Activated T-cell treated with anti-CD3 and anti-CD28 coated beads, Interleukin-2, amount 50 U/mL, for 24 hours (primary cell): ENCODE measurements at regions not wholly inside any gene's neighbourhood (a gene's known extent, or its start where the extent isn't known, plus 50 kb on each side); places are given as distances from the start of the nearest gene placed in this dataset.

ENCODE experiments used
- DNase-seq: peaks from one replicate; pipeline ENCODE4 v3.0.0-alpha.2; 2020
- H3K27ac Mint-ChIP-seq: 2 replicates; pipeline ENCODE4 v1.8.0; 2020; ENCODE audit warnings: mild to moderate bottlenecking, mixed read lengths
- H3K27me3 Mint-ChIP-seq: 2 replicates; pipeline ENCODE4 v1.8.0; 2020; ENCODE audit warnings: mixed read lengths
- H3K36me3 Mint-ChIP-seq: 2 replicates; pipeline ENCODE4 v1.8.0; 2020; ENCODE audit warnings: low read depth, mixed read lengths
- H3K4me1 Mint-ChIP-seq: 2 replicates; pipeline ENCODE4 v1.8.0; 2020; ENCODE audit warnings: low read depth, mixed read lengths
- H3K4me3 Mint-ChIP-seq: 2 replicates; pipeline ENCODE4 v1.8.0; 2020; ENCODE audit warnings: mild to moderate bottlenecking, moderate library complexity, mixed read lengths
- H3K9me3 Mint-ChIP-seq: 2 replicates; pipeline ENCODE4 v1.8.0; 2020; ENCODE audit warnings: mixed read lengths

GRCh38 chr4:3836756-3837601 lies 70.8 kb downstream of the ADRA2C start:
- H3K36me3 Mint-ChIP-seq: no peaks in the 10 kb centered on the region
- H3K27ac Mint-ChIP-seq: no peak overlapping the region
- no peaks in the 10 kb centered on the region for H3K9me3 Mint-ChIP-seq
- DNase-seq: no peak
- H3K4me3 Mint-ChIP-seq: no peak overlapping the region
- H3K27me3 Mint-ChIP-seq: peaks cover 53% of the 10 kb centered on the region
- H3K4me1 Mint-ChIP-seq: no peaks in the 10 kb centered on the region

- no peaks in the 10 kb centered on the region for H3K9me3 Mint-ChIP-seq
- H3K4me1 Mint-ChIP-seq: no peaks in the 10 kb centered on the region
Measured at GRCh38 chr4:3838437-3839380, 72.5 kb downstream of the ADRA2C start.

DNA sequence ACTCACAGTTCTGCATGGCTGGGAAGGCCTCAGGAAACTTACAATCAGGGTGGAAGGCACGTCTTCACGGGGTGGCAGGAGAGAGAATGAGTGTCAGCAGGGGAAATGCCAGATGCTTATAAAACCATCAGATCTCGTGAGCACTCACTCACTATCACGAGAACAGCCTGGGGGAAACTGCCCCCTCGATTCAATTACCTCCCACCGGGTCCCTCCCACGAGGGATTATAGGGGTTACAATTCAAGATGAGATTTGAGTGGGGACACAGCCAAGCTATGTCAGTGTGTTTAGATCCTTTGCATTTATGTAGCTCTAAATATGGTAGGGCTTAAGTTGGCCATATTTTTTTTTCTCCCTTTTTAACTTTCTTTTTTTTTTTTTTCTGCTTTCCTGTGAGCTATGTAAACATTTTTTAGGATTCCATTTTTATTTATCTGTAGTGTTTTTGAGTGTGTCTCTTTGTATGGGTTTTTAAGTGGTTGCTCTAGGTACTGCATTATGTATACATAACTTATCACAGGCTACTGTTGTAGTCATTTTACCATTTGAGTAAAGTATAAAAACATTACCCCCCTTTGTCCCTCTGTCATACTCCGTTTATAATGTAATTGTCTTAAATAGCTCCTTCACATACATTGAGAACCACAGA lies 79.0 kb downstream of the ADRA2C start:
- Mint-ChIP-seq H3K36me3 (no peaks in the 10 kb centered on the region), H3K27ac (no peak overlapping the region), H3K4me1 (no peaks in the 10 kb centered on the region), H3K9me3 (peaks cover 3% of the 10 kb centered on the region), H3K4me3 (no peak overlapping the region), H3K27me3 (peaks cover 26% of the 10 kb centered on the region)
- no peak for DNase-seq

More at GRCh38 chr4:3838437-3839380, 72.5 kb downstream of the ADRA2C start:
- no peak for DNase-seq
- Mint-ChIP-seq H3K4me3 (no peak overlapping the region), H3K36me3 (no peaks in the 10 kb centered on the region), H3K27me3 (peaks cover 53% of the 10 kb centered on the region), H3K27ac (no peak overlapping the region)

DNA sequence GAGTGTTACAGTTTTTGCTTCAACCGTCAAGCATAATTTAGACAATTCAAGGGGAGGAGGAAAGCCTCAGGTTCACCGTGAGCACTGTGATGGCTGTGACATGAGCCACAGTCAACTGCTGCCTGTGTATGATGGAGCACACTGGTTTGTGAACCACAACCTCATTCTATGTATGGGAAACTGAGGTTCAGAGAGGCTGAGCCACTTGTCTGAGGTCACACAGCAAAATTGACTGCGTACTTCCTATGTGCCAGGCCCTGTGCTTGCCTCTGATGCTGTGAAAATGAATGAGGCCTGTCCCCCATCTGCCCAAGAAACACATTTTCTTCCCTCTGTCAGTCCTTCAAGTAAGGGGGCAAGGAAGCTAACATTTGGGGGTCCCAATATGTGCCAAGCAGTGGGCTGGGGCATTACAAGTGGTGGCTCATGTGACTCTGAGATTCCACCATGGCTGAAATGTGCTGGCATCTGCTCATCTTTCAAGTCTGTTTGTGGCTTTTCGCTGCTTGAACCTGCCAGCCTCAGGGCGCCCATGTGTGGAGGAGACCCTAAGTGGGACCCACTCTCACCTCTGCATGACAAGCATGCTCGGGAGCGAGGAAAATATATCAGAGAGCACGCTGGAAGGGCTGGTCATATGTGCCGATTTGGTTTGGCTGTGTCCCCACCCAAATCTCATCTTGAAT lies 79.7 kb downstream of the ADRA2C start:
- Mint-ChIP-seq H3K9me3 (peaks cover 5% of the 10 kb centered on the region), H3K4me3 (no peak overlapping the region), H3K27ac (no peak overlapping the region), H3K4me1 (no peaks in the 10 kb centered on the region), H3K27me3 (peaks cover 30% of the 10 kb centered on the region), H3K36me3 (no peaks in the 10 kb centered on the region)
- DNase-seq: no peak

DNA sequence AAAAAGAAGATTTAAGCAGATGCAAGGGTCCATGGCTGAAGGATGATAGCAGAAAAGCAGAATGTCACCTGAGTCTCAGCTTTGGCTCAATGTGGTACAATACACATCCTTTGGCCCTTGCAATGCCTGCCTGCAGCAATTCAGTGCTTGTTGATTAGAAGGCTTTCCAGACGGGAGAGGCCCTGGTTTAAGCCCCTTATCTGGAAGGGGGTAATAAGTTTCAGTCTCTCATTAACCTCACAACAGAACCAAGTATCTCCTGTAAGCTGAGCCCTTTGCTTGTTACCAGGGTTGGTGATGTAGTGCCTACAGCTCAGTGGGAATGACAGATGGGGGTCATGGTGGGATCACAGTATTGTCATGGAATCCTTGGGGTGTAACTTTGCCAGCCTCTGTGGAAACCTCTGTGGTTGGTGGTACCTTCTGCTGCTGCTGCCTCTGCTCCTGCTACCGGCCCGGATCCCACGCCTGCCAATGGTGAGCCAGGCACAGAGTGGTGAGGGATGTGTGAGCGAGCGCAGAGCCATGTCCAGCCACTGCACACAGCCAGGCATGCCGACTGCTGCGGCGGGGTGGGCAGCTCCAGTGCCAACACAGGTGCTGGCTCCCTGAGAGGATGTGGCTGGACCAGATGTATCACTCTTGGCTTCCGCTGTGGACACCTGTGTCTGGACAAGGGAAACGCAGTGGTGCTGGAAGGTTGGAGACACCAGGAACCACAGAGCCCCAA lies 81.2 kb downstream of the ADRA2C start:
- no peak overlapping the region for H3K4me3 Mint-ChIP-seq
- DNase-seq: no peak
- H3K27ac Mint-ChIP-seq: no peak overlapping the region
- peaks cover 23% of the 10 kb centered on the region for H3K27me3 Mint-ChIP-seq
- H3K4me1 Mint-ChIP-seq: no peaks in the 10 kb centered on the region
- peaks cover 5% of the 10 kb centered on the region for H3K9me3 Mint-ChIP-seq
- H3K36me3 Mint-ChIP-seq: no peaks in the 10 kb centered on the region

- no peak for DNase-seq
- Mint-ChIP-seq H3K27ac (no peak overlapping the region), H3K4me3 (no peak overlapping the region), H3K4me1 (no peaks in the 10 kb centered on the region), H3K9me3 (peaks cover 5% of the 10 kb centered on the region), H3K27me3 (peaks cover 21% of the 10 kb centered on the region), H3K36me3 (no peaks in the 10 kb centered on the region)
Measured at GRCh38 chr4:3848323-3848722, 82.1 kb downstream of the ADRA2C start.

- H3K4me1 Mint-ChIP-seq: no peaks in the 10 kb centered on the region
- no peak for DNase-seq
- H3K27ac Mint-ChIP-seq: no peak overlapping the region
- H3K9me3 Mint-ChIP-seq: peaks cover 5% of the 10 kb centered on the region
- H3K27me3 Mint-ChIP-seq: peaks cover 23% of the 10 kb centered on the region
- H3K4me3 Mint-ChIP-seq: no peak overlapping the region
- no peaks in the 10 kb centered on the region for H3K36me3 Mint-ChIP-seq
Measured at GRCh38 chr4:3849140-3849539, 83.0 kb downstream of the ADRA2C start.

DNA sequence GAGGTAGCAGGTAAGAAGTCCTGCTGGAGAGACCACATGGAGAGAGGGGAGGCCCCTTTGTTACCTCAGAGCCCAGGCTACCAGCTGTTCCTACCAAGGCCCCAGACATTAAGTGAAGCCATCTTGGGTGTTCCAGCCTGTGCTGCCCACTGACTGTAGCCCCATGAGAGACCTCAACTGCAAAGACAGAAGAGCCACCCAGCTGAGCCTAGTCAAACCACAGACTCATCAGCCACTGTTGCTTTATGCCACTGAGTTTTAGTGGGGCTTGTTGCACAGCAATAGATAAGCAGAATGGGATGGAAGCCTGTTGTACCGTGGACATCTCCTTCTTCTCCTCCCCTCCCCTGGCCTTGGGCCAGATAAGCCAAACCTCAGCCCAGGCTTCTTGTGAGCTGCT lies 83.9 kb downstream of the ADRA2C start:
- no peak for DNase-seq
- Mint-ChIP-seq H3K4me3 (no peak overlapping the region), H3K4me1 (no peaks in the 10 kb centered on the region), H3K27ac (no peak overlapping the region), H3K36me3 (no peaks in the 10 kb centered on the region), H3K27me3 (peaks cover 27% of the 10 kb centered on the region), H3K9me3 (peaks cover 5% of the 10 kb centered on the region)

DNA sequence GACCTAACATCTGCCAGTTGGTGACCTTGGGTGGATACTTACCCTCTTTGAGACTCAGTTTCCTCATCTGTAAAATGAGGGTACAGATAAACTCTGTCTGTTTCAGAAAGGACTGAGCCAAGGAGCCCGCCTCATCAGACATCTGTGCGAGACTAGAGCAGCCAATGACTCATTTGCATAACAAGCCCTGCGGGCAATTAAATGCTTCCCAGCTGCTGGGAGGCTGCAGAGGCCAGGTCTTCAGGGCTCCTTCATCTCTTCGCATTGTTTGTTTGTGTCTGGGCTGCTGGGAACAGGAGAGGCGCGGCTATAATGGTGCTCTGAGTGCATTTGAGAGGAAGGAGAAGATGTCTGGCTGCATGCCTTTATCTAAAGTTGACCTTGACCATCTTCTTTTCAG lies 85.0 kb downstream of the ADRA2C start:
- peaks cover 34% of the 10 kb centered on the region for H3K27me3 Mint-ChIP-seq
- H3K27ac Mint-ChIP-seq: no peak overlapping the region
- H3K9me3 Mint-ChIP-seq: peaks cover 5% of the 10 kb centered on the region
- H3K4me3 Mint-ChIP-seq: no peak overlapping the region
- no peak for DNase-seq
- H3K4me1 Mint-ChIP-seq: no peaks in the 10 kb centered on the region
- H3K36me3 Mint-ChIP-seq: no peaks in the 10 kb centered on the region

DNA sequence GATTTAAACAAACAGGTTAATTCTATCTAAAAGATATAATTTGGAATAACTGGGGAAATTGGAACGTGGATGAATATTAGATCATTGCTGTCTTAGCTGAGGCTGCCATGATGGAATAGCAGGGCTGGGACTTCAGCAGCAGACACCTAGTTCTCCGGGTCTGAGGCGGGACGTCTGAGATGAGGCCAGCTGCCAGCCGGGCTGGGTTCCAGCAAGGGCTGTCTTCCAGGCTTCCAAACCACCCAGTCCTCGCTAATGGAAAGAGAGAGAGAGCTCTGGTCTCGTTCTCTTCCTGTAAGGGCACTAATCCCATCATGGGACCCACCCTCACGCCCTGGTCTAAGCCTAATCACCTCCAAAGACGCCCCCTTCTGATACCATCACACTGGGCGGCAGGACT lies 85.7 kb downstream of the ADRA2C start:
- Mint-ChIP-seq H3K4me1 (no peaks in the 10 kb centered on the region), H3K36me3 (no peaks in the 10 kb centered on the region), H3K27ac (no peak overlapping the region), H3K4me3 (no peak overlapping the region), H3K27me3 (peaks cover 31% of the 10 kb centered on the region), H3K9me3 (peaks cover 5% of the 10 kb centered on the region)
- DNase-seq: no peak

- no peaks in the 10 kb centered on the region for H3K4me1 Mint-ChIP-seq
- no peak overlapping the region for H3K27ac Mint-ChIP-seq
- DNase-seq: no peak
- H3K9me3 Mint-ChIP-seq: peaks cover 5% of the 10 kb centered on the region
- no peak overlapping the region for H3K4me3 Mint-ChIP-seq
- H3K36me3 Mint-ChIP-seq: no peaks in the 10 kb centered on the region
- H3K27me3 Mint-ChIP-seq: peaks cover 31% of the 10 kb centered on the region
Measured at GRCh38 chr4:3852309-3852708, 86.1 kb downstream of the ADRA2C start.

DNA sequence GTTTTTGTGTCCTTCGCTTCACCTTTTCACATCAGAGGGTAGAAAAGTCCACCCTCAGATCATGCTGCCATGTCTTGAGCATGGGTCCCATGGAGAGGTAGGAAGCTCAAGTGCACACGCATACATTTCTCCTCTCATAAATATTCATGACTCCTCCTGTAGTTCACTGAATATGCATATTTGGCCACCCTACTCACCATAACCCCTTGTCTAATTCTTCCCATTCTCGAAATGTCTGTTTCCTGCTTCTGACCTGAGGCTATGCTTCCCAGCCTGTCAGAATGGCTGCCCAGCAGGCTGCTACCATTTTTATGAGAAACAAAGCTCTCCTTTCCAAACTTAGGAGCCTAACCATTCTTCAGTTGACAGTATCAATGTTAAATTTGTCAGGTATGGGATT lies 86.5 kb downstream of the ADRA2C start:
- H3K36me3 Mint-ChIP-seq: no peaks in the 10 kb centered on the region
- H3K4me3 Mint-ChIP-seq: no peak overlapping the region
- peaks cover 31% of the 10 kb centered on the region for H3K27me3 Mint-ChIP-seq
- H3K27ac Mint-ChIP-seq: no peak overlapping the region
- no peak for DNase-seq
- H3K9me3 Mint-ChIP-seq: peaks cover 5% of the 10 kb centered on the region
- H3K4me1 Mint-ChIP-seq: no peaks in the 10 kb centered on the region

- H3K4me1 Mint-ChIP-seq: no peaks in the 10 kb centered on the region
- peaks cover 5% of the 10 kb centered on the region for H3K9me3 Mint-ChIP-seq
- DNase-seq: no peak
- no peaks in the 10 kb centered on the region for H3K36me3 Mint-ChIP-seq
- H3K27ac Mint-ChIP-seq: no peak overlapping the region
- no peak overlapping the region for H3K4me3 Mint-ChIP-seq
- peaks cover 27% of the 10 kb centered on the region for H3K27me3 Mint-ChIP-seq
Measured at GRCh38 chr4:3853388-3854035, 87.3 kb downstream of the ADRA2C start.
